Left lung (tissue), 4 donors: ENCODE measurements at regions not wholly inside any gene's neighbourhood (a gene's known extent, or its start where the extent isn't known, plus 50 kb on each side); places are given as distances from the start of the nearest gene placed in this dataset.

Experiments
- ATAC-seq: fragments of 200-7000 bp; cut with Tn5 transposase; one replicate; pipeline ENCODE4 v1.9.1; 2020; ENCODE audit warnings: moderate library complexity
- DNase-seq, 4 donors: peaks; one replicate each; pipeline ENCODE4 v3.0.0-alpha.2; 2013 to 2020
- H3K27ac ChIP-seq, 2 donors: fragments of 200-600 bp; sonication (generic) in 1 of 2; one replicate each; pipeline versions ENCODE4 v1.5.0 to v1.8.0; 2020 to 2021
- H3K27me3 ChIP-seq, 2 donors: fragments of 200-600 bp; sonication (generic) in 1 of 2; one replicate each; pipeline versions ENCODE4 v1.5.0 to v1.8.0; 2020 to 2021
- H3K36me3 ChIP-seq, 2 donors: fragments of 200-600 bp; sonication (generic) in 1 of 2; one replicate each; pipeline versions ENCODE4 v1.5.0 to v1.8.0; 2020 to 2021
- H3K4me1 ChIP-seq, 2 donors: fragments of 200-600 bp; one replicate each; pipeline ENCODE4 v1.8.0; 2021
- H3K4me3 ChIP-seq, 2 donors: fragments of 200-600 bp; sonication (generic) in 1 of 2; one replicate each; pipeline versions ENCODE4 v1.5.0 to v1.8.0; 2020 to 2021; ENCODE audit warnings: mild to moderate bottlenecking in 1 of 2
- H3K9me3 ChIP-seq, 2 donors: fragments of 200-600 bp; sonication (generic) in 1 of 2; one replicate each; pipeline versions ENCODE4 v1.5.0 to v1.8.0; 2020 to 2021
- intact Hi-C, 2 donors: fragments of 100-400 bp; cut with DNase I; formaldehyde crosslinking; loops; one replicate each; pipeline versions ENCODE4 v1.11.2 to v1.14.2; 2022
- TF ChIP-seq, protein P1 (sequence below), 2 donors: fragments of 200-600 bp; sonication (generic) in 1 of 2; IDR thresholded peaks; one replicate each; pipeline versions ENCODE4 v1.5.0 to v1.8.0; 2021; ENCODE audit warnings: antibody characterized with exemption in 2 of 2
- donor health status: DM: no; HTN: yes; CAD: no.
- donor health status: DM: no; HTN: no; CAD: no.

DNA sequence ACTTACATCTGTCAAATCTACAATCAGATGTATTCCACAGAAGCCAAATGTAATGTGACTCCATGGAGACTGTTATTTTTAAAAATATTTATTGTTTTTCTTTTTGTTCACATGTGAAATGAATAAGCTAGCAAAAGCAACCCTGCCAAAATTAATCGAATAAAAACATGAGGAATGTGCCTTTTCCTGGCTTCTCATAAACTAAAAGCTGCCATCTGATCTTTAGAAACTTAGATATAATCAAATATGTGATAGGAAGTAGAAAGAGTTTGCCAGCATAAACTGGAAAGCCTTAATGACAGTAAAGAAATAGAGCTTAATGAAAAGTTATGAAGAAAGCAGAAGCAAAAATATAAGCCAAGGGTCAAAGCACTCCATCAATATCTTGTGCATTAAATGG lies 1724.7 kb upstream of the WWC1 start:
- Histone ChIP-seq H3K27ac (no peak overlapping the region), H3K27me3 (no peaks in the 10 kb centered on the region), H3K4me1 (no peaks in the 10 kb centered on the region), H3K36me3 (no peaks in the 10 kb centered on the region), H3K9me3 (no peaks in the 10 kb centered on the region), H3K4me3 (no peak overlapping the region)
- TF ChIP-seq, protein P1, sequence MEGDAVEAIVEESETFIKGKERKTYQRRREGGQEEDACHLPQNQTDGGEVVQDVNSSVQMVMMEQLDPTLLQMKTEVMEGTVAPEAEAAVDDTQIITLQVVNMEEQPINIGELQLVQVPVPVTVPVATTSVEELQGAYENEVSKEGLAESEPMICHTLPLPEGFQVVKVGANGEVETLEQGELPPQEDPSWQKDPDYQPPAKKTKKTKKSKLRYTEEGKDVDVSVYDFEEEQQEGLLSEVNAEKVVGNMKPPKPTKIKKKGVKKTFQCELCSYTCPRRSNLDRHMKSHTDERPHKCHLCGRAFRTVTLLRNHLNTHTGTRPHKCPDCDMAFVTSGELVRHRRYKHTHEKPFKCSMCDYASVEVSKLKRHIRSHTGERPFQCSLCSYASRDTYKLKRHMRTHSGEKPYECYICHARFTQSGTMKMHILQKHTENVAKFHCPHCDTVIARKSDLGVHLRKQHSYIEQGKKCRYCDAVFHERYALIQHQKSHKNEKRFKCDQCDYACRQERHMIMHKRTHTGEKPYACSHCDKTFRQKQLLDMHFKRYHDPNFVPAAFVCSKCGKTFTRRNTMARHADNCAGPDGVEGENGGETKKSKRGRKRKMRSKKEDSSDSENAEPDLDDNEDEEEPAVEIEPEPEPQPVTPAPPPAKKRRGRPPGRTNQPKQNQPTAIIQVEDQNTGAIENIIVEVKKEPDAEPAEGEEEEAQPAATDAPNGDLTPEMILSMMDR (IDR thresholded peaks at IDR 0.05) = no peak
- intact Hi-C loops = no loop called here
- no peak for ATAC-seq
- DNase-seq = no peak

DNA sequence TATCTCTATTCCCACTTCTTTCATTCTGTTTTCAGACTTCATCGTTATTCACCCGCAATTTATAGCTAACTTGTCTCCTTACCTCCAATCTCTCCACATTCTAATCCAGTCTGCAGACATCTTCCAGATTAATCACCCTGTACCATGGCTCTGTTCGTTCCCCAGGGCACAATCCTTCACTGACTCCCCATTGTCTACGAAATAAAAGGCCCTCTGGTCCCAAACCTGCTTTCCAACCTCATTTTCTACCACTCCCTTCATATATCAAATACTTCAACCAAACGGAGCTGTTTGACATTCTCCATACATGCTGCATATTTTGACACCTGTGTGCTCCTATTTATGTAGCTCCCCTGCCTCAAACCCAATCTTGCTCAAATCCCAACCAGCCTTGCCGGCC lies 1720.6 kb upstream of the WWC1 start:
- Histone ChIP-seq H3K27ac (no peak overlapping the region), H3K4me1 (no peaks in the 10 kb centered on the region), H3K9me3 (no peaks in the 10 kb centered on the region), H3K4me3 (no peak overlapping the region), H3K36me3 (no peaks in the 10 kb centered on the region), H3K27me3 (no peaks in the 10 kb centered on the region)
- TF ChIP-seq, protein P1 (IDR thresholded peaks at IDR 0.05) = no peak
- intact Hi-C loops = no loop called here
- DNase-seq (no peak), ATAC-seq (no peak)

DNA sequence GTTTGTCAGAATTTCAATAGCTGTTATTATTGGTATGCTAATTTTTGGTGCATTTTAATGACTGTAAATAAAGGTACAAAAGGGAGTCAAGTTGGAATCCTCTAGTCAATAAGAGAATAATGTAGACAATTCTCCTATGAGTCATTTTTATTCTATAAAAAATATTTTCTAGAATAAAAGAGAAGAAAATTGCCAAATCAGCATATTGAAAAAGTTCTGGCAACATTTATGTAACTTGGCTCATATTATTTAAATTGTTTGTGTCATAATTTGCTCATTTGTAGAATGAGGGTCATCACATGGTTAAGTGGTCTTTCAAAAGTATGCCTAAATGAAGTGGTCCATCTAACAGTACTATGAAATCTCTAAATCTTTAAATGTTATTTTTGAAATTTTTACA lies 1719.8 kb upstream of the WWC1 start:
- intact Hi-C loops = no loop called here
- DNase-seq = no peak
- ATAC-seq = no peak
- no peak overlapping the region for H3K4me3 ChIP-seq
- H3K4me1 ChIP-seq = no peaks in the 10 kb centered on the region
- H3K9me3 ChIP-seq = no peaks in the 10 kb centered on the region
- no peak overlapping the region for H3K27ac ChIP-seq
- no peaks in the 10 kb centered on the region for H3K27me3 ChIP-seq
- TF ChIP-seq, protein P1 (IDR thresholded peaks at IDR 0.05) = no peak
- H3K36me3 ChIP-seq = no peaks in the 10 kb centered on the region

DNA sequence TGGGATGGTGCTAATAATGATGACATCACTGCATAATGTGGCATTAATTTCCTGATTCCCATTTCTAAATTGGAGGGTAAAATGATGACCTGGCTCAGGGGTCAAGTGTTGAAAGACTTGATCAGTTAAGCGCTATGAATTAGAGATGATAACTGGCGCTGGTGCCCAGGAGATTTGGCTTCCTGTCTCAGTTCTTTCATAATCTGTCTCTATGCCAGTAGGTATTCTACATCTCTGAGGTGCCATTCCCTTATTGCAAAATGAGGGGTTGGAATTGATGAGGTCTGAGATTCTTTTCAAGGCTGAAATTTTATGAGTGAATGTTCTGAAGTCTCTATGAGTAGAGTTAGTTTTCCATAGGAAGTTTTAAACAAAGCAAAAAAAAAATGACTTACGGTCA lies 1715.1 kb upstream of the WWC1 start:
- no peaks in the 10 kb centered on the region for H3K36me3 ChIP-seq
- no peak overlapping the region for H3K4me3 ChIP-seq
- ATAC-seq (no peak), DNase-seq (no peak)
- peaks cover 0 to 3% of the 10 kb centered on the region in 2 donors for H3K9me3 ChIP-seq
- TF ChIP-seq, protein P1 (IDR thresholded peaks at IDR 0.05) = no peak
- no peaks in the 10 kb centered on the region for H3K27me3 ChIP-seq
- H3K27ac ChIP-seq = no peak overlapping the region
- no peaks in the 10 kb centered on the region for H3K4me1 ChIP-seq
- intact Hi-C loops = no loop called here

DNA sequence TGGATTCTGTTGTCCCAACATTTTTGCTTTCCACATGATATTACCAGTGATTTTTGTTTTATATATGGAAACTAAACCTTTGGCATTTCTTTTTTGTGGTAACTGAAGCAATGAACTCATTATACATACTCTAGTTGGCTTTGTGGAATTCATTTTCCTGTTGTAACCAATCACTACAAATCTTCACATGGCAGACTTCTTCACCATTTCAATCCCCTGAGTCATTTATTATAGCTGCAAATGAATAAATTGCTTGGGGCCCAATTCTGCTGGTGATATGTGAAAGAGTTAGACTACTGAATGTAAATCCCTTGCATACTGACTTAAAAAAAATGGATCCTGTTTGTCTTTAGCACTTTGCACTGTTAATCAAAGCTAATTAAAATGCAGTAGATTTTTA lies 1709.6 kb upstream of the WWC1 start:
- TF ChIP-seq, protein P1 (IDR thresholded peaks at IDR 0.05) = no peak
- ATAC-seq (no peak), DNase-seq (no peak)
- Histone ChIP-seq H3K27me3 (no peaks in the 10 kb centered on the region), H3K36me3 (no peaks in the 10 kb centered on the region), H3K4me1 (no peaks in the 10 kb centered on the region), H3K4me3 (no peak overlapping the region), H3K9me3 (peaks cover 0 to 3% of the 10 kb centered on the region in 2 donors), H3K27ac (no peak overlapping the region)
- intact Hi-C loops = no loop called here
